Astrocyte of the cerebellum (primary cell): ENCODE measurements at regions not wholly inside any gene's neighbourhood (a gene's known extent, or its start where the extent isn't known, plus 50 kb on each side); places are given as distances from the start of the nearest gene placed in this dataset.

Experiments
- DNase-seq: peaks from one replicate; pipeline ENCODE4 v3.0.0-alpha.2; 2011; ENCODE audit warnings: low read depth
- H3K4me3 ChIP-seq: 2 replicates; pipeline ENCODE4 v1.5.1; 2011; ENCODE audit warnings: mild to moderate bottlenecking, low read depth, low read length, moderate library complexity
- in situ Hi-C: cut with HindIII; loops from 2 replicates; pipeline ENCODE4 v1.10.0; 2017; ENCODE audit warnings: low sequenced_read_pairs
- TF ChIP-seq, protein P1 (sequence below): IDR thresholded peaks from 2 replicates; pipeline ENCODE4 v1.5.1; 2012; ENCODE audit warnings: low read length, low read depth, moderate library complexity, mild to moderate bottlenecking; ENCODE audit errors: missing control alignments

DNA sequence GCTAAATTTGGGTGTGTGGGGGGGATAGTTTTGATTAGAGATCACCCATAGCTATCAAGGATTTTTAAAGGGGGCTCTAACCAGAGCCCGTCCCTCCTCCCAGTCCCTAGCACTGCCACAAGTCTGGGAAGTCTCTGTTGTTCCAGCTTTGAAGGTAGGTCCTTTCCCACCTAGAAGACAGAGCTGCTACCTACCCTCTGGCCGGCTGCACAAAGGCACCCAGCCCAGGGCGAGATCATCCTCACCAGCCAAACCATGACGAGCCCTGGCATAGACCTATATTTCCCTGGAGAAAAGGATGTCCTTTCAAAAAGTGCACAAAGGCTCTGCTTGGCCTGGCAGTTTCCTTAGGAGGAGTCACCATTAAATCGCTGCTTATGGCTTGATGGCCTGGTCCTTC, 147.8 kb downstream of the CYP26A1 start:
- H3K4me3 ChIP-seq, result no peak overlapping the region
- TF ChIP-seq, protein P1, sequence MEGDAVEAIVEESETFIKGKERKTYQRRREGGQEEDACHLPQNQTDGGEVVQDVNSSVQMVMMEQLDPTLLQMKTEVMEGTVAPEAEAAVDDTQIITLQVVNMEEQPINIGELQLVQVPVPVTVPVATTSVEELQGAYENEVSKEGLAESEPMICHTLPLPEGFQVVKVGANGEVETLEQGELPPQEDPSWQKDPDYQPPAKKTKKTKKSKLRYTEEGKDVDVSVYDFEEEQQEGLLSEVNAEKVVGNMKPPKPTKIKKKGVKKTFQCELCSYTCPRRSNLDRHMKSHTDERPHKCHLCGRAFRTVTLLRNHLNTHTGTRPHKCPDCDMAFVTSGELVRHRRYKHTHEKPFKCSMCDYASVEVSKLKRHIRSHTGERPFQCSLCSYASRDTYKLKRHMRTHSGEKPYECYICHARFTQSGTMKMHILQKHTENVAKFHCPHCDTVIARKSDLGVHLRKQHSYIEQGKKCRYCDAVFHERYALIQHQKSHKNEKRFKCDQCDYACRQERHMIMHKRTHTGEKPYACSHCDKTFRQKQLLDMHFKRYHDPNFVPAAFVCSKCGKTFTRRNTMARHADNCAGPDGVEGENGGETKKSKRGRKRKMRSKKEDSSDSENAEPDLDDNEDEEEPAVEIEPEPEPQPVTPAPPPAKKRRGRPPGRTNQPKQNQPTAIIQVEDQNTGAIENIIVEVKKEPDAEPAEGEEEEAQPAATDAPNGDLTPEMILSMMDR, result no peak
- in situ Hi-C loops, result no loop called here
- no peak for DNase-seq

DNA sequence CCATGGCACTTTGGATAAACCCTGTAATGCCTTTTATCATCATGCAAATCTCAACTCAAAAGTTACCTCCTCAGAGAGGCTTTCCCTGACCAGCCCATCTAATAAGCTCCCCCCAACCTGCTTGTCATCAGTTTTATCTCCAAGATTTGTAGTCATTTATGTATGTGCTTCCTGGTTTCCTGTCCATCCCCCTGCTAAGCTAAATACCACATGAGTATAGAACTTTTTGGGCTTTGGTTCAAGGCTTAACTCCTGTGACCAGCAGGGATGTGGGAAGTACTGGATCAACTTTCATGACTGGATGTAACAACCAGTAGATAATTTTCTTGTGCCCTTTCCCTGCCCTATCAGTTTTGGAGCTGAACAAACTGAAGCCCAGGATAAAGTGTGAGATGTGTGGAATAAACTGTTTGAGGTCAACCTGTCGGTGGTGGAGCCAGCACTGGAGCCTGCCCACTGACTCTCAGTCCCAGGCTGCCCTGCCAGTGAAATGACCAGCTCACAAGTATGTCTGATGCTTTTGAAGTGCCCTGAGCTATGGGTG, 148.6 kb downstream of the CYP26A1 start:
- TF ChIP-seq, protein P1, result no peak
- no peak for DNase-seq
- in situ Hi-C loops, result no loop called here
- H3K4me3 ChIP-seq, result no peak overlapping the region

DNA sequence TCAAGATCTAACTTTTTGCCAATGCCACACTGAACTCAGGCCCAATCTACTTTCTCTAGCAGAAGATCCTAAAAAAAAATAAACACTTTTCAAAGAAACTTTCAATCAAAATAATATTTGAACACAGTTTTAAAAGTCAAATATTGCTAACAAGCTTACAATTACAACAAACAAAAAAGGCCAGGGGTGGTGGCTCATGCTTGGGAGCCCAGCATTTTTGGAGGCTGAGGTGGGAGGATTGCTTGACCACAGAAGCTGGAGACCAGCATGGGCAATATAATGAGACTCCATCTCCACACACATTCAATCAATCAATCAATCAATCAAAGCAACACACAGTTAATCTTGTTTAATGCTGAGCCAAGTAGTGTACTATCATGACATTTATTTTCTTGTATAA, 149.2 kb downstream of the CYP26A1 start:
- in situ Hi-C loops, result no loop called here

DNA sequence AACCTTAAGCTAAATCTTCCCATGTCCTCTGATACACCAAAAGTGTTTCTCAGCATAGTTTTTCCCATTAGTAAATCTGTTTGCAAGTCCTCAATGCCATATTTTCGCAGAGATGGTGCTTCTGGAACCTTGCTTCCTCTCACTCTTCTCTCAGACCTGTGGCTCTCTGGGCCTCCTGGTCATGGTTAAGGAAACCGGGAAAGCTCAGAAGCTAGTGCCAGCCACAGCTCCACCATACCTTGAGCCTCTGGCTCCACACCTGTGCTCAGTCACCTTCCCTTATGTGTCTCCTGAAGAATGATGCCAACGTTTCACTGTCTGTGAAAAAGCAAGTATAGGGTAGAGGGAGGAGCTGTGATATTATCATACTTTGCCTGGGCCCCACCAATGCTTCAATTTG, 149.6 kb downstream of the CYP26A1 start:
- H3K4me3 ChIP-seq, result no peak overlapping the region
- TF ChIP-seq, protein P1, result no peak
- no peak for DNase-seq
- in situ Hi-C loops, result no loop called here

More for the DNA sequence above, 149.2 kb downstream of the CYP26A1 start:
- DNase-seq, result no peak
- TF ChIP-seq, protein P1, result no peak
- H3K4me3 ChIP-seq, result no peak overlapping the region

DNA sequence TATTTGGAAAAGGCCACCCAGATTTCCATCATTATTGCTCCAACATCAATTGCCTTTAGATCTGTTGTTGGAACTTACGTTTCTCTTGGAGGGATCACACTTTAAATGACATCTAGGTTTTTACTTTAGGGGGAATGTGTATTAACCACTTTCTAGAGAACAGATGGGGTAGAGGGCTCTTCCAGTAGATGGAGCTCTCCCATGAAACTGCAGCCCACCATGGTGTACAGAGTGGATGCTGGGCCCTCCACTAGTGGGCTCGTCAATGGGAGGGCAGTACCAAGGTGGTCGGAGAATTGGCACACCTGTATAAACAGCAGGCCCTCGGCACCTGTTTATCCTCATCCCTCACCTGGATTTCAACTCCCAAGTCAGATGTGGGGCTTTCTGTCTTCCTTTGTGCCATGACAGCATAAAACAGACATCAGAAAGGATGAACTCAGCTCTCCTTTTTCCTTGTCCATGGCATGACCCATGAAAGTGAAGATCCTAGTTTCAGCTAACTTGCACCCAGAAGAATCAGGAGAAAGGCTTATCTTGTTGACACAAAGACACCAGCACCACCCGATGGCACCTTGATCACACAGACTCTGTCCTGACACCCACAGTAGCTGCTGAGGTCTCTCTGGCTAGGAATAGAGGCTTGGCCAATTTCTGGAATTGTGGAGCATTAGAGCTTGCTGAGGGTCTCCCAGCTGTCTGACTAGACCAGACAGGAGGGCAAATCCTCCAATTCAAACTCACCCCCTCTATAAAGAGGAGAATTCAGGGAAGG, 150.5 kb downstream of the CYP26A1 start:
- DNase-seq, result no peak
- TF ChIP-seq, protein P1, result no peak
- in situ Hi-C loops, result no loop called here
- no peak overlapping the region for H3K4me3 ChIP-seq

DNA sequence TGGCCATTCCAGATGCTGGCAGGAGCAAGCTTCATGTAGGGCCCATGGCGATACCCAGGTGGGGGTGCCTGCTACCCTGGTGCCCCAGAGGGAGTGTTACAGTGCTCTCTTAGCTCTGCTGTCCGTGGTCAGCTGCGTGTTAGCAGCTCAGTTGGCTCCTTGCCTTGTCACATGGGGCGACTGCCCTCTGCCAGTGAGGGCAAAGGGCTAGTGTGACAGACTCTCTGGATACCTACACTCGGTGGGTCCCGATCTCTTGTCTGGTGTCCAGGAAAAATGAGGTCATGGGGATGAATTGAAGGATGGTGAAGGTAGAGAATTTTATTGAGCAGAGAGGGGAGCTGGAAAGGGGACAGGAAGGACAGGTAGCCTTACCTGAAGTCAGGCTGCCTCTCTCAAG, 152.2 kb downstream of the CYP26A1 start:
- in situ Hi-C loops, result no loop called here
- TF ChIP-seq, protein P1, result no peak
- no peak overlapping the region for H3K4me3 ChIP-seq
- no peak for DNase-seq
